KOPT-K1 (cell line): ENCODE measurements at regions not wholly inside any gene's neighbourhood (a gene's known extent, or its start where the extent isn't known, plus 50 kb on each side); places are given as distances from the start of the nearest gene placed in this dataset.
"Not testable (repeated sequence)": the region's sequence is repeated elsewhere in the genome, so short reads cannot be mapped to it uniquely, and the experiment has no call there.

Experiments
- H3K27ac ChIP-seq: fragments of 200-600 bp; sonication (generic); 2 replicates; pipeline ENCODE4 v1.5.1; 2016; ENCODE audit warnings: antibody characterized with exemption, mild to moderate bottlenecking, low read depth, low read length; ENCODE audit not compliant: poor library complexity, severe bottlenecking
- H3K36me3 ChIP-seq: fragments of 200-600 bp; sonication (generic); 2 replicates; pipeline ENCODE4 v1.5.1; 2017; ENCODE audit warnings: antibody characterized with exemption, mild to moderate bottlenecking, low read length, moderate library complexity; ENCODE audit not compliant: insufficient read depth
- H3K9me3 ChIP-seq: fragments of 200-600 bp; sonication (generic); 2 replicates; pipeline ENCODE4 v1.5.1; 2017; ENCODE audit warnings: antibody characterized with exemption, low read length, mild to moderate bottlenecking; ENCODE audit not compliant: insufficient read depth, poor library complexity, severe bottlenecking

- Histone ChIP-seq H3K27ac (no peak overlapping the region), H3K36me3 (no peaks in the 10 kb centered on the region), H3K9me3 (no peaks in the 10 kb centered on the region)
Observed at GRCh38 chr1:65020774-65021173, 54.4 kb upstream of the JAK1 start.

- Histone ChIP-seq H3K36me3 (no peaks in the 10 kb centered on the region), H3K27ac (no peak overlapping the region), H3K9me3 (no peaks in the 10 kb centered on the region)
Observed at GRCh38 chr1:65021795-65022194, 55.4 kb upstream of the JAK1 start.

- no peak overlapping the region for H3K27ac ChIP-seq
- no peaks in the 10 kb centered on the region for H3K36me3 ChIP-seq
- H3K9me3 ChIP-seq, result no peaks in the 10 kb centered on the region
Observed at GRCh38 chr1:65022216-65022615, 55.9 kb upstream of the JAK1 start.

- Histone ChIP-seq H3K27ac (no peak overlapping the region), H3K36me3 (no peaks in the 10 kb centered on the region), H3K9me3 (no peaks in the 10 kb centered on the region)
Observed at GRCh38 chr1:65025794-65026193, 59.4 kb upstream of the JAK1 start.

GRCh38 chr1:65026235-65026634, 59.9 kb upstream of the JAK1 start:
- Histone ChIP-seq H3K9me3 (no peaks in the 10 kb centered on the region), H3K27ac (no peak overlapping the region), H3K36me3 (no peaks in the 10 kb centered on the region)

- Histone ChIP-seq H3K27ac (no peak overlapping the region), H3K36me3 (no peaks in the 10 kb centered on the region), H3K9me3 (no peaks in the 10 kb centered on the region)
Observed at GRCh38 chr1:65027666-65028358, 61.5 kb upstream of the JAK1 start.

- H3K36me3 ChIP-seq, H3K9me3 ChIP-seq: not testable (repeated sequence)
Observed at GRCh38 chr1:65029434-65029833, 63.1 kb upstream of the JAK1 start.

GRCh38 chr1:65034879-65035278, 68.5 kb upstream of the JAK1 start:
- not testable (repeated sequence) for H3K36me3 ChIP-seq, H3K27ac ChIP-seq, H3K9me3 ChIP-seq

More at GRCh38 chr1:65029434-65029833, 63.1 kb upstream of the JAK1 start:
- H3K27ac ChIP-seq, result not testable (repeated sequence)

- Histone ChIP-seq H3K9me3 (no peaks in the 10 kb centered on the region), H3K27ac (no peak overlapping the region), H3K36me3 (no peaks in the 10 kb centered on the region)
Observed at GRCh38 chr1:65036570-65037051, 70.3 kb upstream of the JAK1 start.

- H3K36me3 ChIP-seq, result no peaks in the 10 kb centered on the region
- no peak overlapping the region for H3K27ac ChIP-seq
- no peaks in the 10 kb centered on the region for H3K9me3 ChIP-seq
Observed at GRCh38 chr1:65039066-65039465, 72.7 kb upstream of the JAK1 start.

GRCh38 chr1:65039508-65039907, 73.2 kb upstream of the JAK1 start:
- H3K9me3 ChIP-seq, result no peaks in the 10 kb centered on the region
- H3K36me3 ChIP-seq, result no peaks in the 10 kb centered on the region
- no peak overlapping the region for H3K27ac ChIP-seq

GRCh38 chr1:65042467-65042866, 76.1 kb upstream of the JAK1 start:
- no peak overlapping the region for H3K27ac ChIP-seq
- H3K36me3 ChIP-seq, result no peaks in the 10 kb centered on the region
- no peaks in the 10 kb centered on the region for H3K9me3 ChIP-seq

GRCh38 chr1:65044411-65044810, 78.1 kb upstream of the JAK1 start:
- Histone ChIP-seq H3K36me3 (no peaks in the 10 kb centered on the region), H3K27ac (no peak overlapping the region), H3K9me3 (no peaks in the 10 kb centered on the region)

- H3K36me3 ChIP-seq, result no peaks in the 10 kb centered on the region
- H3K27ac ChIP-seq, result no peak overlapping the region
- no peaks in the 10 kb centered on the region for H3K9me3 ChIP-seq
Observed at GRCh38 chr1:65045022-65045817, 78.9 kb upstream of the JAK1 start.

- Histone ChIP-seq H3K27ac (no peak overlapping the region), H3K9me3 (no peaks in the 10 kb centered on the region), H3K36me3 (no peaks in the 10 kb centered on the region)
Observed at GRCh38 chr1:65048335-65048734, 82.0 kb upstream of the JAK1 start.
